Heart right ventricle (tissue), 16 donors: ENCODE measurements at regions not wholly inside any gene's neighbourhood (a gene's known extent, or its start where the extent isn't known, plus 50 kb on each side); places are given as distances from the start of the nearest gene placed in this dataset.
"Not testable (repeated sequence)": the region's sequence is repeated elsewhere in the genome, so short reads cannot be mapped to it uniquely, and the experiment has no call there.

Experiments used
- ATAC-seq, 8 donors: fragments of 200-7000 bp; cut with Tn5 transposase; one replicate each; pipeline ENCODE4 v1.9.1; 2020; ENCODE audit warnings: mild to moderate bottlenecking in 8 of 8, moderate library complexity in 8 of 8, moderate number of reproducible peaks in 1 of 8
- DNase-seq, 2 donors: peaks; one replicate each; pipeline ENCODE4 v3.0.0-alpha.2; 2020
- H3K27ac ChIP-seq, 10 donors: fragments of 200-600 bp; sonication (generic) in 2 of 10; one replicate each; pipeline versions ENCODE4 v1.5.0 to v1.8.0; 2020 to 2022; ENCODE audit warnings: mild to moderate bottlenecking in 3 of 10
- H3K27me3 ChIP-seq, 7 donors: fragments of 200-600 bp; one replicate each; pipeline ENCODE4 v1.8.0; 2021 to 2022; ENCODE audit warnings: mild to moderate bottlenecking in 2 of 7
- H3K36me3 ChIP-seq, 9 donors: fragments of 200-600 bp; sonication (generic) in 1 of 9; one replicate each; pipeline versions ENCODE4 v1.5.0 to v1.8.0; 2020 to 2022; ENCODE audit warnings: mild to moderate bottlenecking in 2 of 9
- H3K4me1 ChIP-seq, 9 donors: fragments of 200-600 bp; sonication (generic) in 1 of 9; one replicate each; pipeline versions ENCODE4 v1.5.0 to v1.8.0; 2020 to 2022; ENCODE audit warnings: mild to moderate bottlenecking in 4 of 9
- H3K4me3 ChIP-seq, 10 donors: fragments of 200-600 bp; sonication (generic) in 2 of 10; one replicate each; pipeline versions ENCODE4 v1.5.0 to v1.8.0; 2020 to 2022; ENCODE audit warnings: mild to moderate bottlenecking in 7 of 10, moderate library complexity in 2 of 10
- H3K9me3 ChIP-seq, 11 donors: fragments of 200-600 bp in 10 of 11; sonication (generic) in 2 of 11; one replicate each; pipeline versions ENCODE4 v1.5.0 to v1.8.0; 2013 to 2022; ENCODE audit warnings: mild to moderate bottlenecking in 2 of 11, control low read depth in 1 of 11, moderate library complexity in 1 of 11
- WGBS, 2 donors: extraction: QIAGEN DNeasy Blood & Tissue Kit; methylation state at CpG; one replicate each; pipeline ENCODE4 v1.1.7; 2013; ENCODE audit warnings: inconsistent platforms in 1 of 2; 5-methylcytosine and 5-hydroxymethylcytosine counted together
- intact Hi-C, 10 donors: fragments of 100-400 bp; cut with DNase I; formaldehyde crosslinking; loops; one replicate each; pipeline versions ENCODE4 v1.11.1 to v1.14.2; 2022
- TF ChIP-seq, protein P1 (sequence below), 9 donors: fragments of 200-600 bp; sonication (generic) in 2 of 9; IDR thresholded peaks; one replicate each; pipeline versions ENCODE4 v1.5.0 to v1.8.0; 2021 to 2022; ENCODE audit warnings: antibody characterized with exemption in 9 of 9, mild to moderate bottlenecking in 5 of 9, moderate library complexity in 1 of 9
- donor health status: Arrhythmogenic right ventricular cardiomyopathy.
- donor health status: ischemic (EF 13 %, LVEDD 7.1; RV severe dilation, severe dysfunction).
- donor health status: healthy with polysubstance abuse.
- donor health status: DM: no; HTN: yes; CAD: no.
- donor health status: DM: no; HTN: no; CAD: no.
- donor health status: ischemic (EF 25% LVEDD 6.9; RV normal size, moderate dysfunction).
- donor health status: ischemic (EF 25% LVEDD 5.7; RV mildly dilated, moderate dysfunction).
- donor health status: healthy.
- donor health status: DM: yes; HTN: yes; CAD: no.
- donor health status: Ischemic cardiomyopathy.
- donor health status: ischemic (EF 35%, LVEDD 5.7; RV mildly dilated, moderate dysfunction).
- donor health status: nonischemic (EF 11% LVEDD 7.7; RV severe dilation, severe dysfunction).
- donor health status: DM: yes; HTN: yes; CAD: no.
- donor health status: PGD.
- donor health status: ischemic (EF 29% LVEDD 5.4; RV normal size, mild dysfunction).
- donor health status: nonischemic (EF 23%, LVEDD 6.1; RV moderate dilation, normal function).

DNA sequence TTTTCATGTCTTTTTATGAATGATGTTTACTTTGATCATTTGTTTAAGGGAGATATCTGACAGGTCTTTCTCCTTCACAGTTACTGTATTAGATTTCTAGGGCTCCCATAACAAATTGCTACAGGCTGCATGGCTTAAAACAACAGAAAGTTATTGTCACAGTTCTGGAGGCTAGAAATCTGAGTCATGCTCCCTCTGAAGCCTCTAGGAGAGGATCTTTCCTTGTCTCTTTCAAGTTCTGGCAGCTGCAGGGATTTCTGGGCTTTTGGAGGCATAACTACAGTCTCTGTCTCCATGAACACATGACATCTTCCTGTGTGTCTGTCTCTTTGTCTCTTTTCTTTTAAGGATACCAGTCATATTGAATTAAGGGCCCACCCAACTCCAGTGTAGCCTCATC, 557.3 kb upstream of the SEMA6A start:
- H3K9me3 ChIP-seq = peaks cover 0 to 7% (median 0%) of the 10 kb centered on the region in 11 donors
- H3K27me3 ChIP-seq = no peaks in the 10 kb centered on the region
- DNase-seq (no peak), ATAC-seq (no peak)
- H3K27ac ChIP-seq = peak overlapping the region in 1 of 10 donors; percentile 15
- H3K36me3 ChIP-seq = no peaks in the 10 kb centered on the region
- intact Hi-C loops = loop anchor here in 2 of 10 donors (5.0 to 10.0 kb wide), 4 partner anchors 50 to 187 kb away; no protein-coding TSS in a partner anchor
- TF ChIP-seq, protein P1, sequence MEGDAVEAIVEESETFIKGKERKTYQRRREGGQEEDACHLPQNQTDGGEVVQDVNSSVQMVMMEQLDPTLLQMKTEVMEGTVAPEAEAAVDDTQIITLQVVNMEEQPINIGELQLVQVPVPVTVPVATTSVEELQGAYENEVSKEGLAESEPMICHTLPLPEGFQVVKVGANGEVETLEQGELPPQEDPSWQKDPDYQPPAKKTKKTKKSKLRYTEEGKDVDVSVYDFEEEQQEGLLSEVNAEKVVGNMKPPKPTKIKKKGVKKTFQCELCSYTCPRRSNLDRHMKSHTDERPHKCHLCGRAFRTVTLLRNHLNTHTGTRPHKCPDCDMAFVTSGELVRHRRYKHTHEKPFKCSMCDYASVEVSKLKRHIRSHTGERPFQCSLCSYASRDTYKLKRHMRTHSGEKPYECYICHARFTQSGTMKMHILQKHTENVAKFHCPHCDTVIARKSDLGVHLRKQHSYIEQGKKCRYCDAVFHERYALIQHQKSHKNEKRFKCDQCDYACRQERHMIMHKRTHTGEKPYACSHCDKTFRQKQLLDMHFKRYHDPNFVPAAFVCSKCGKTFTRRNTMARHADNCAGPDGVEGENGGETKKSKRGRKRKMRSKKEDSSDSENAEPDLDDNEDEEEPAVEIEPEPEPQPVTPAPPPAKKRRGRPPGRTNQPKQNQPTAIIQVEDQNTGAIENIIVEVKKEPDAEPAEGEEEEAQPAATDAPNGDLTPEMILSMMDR (IDR thresholded peaks at IDR 0.05) = no peak
- peaks cover 0 to 15% (median 0%) of the 10 kb centered on the region in 9 donors for H3K4me1 ChIP-seq
- no peak overlapping the region for H3K4me3 ChIP-seq

DNA sequence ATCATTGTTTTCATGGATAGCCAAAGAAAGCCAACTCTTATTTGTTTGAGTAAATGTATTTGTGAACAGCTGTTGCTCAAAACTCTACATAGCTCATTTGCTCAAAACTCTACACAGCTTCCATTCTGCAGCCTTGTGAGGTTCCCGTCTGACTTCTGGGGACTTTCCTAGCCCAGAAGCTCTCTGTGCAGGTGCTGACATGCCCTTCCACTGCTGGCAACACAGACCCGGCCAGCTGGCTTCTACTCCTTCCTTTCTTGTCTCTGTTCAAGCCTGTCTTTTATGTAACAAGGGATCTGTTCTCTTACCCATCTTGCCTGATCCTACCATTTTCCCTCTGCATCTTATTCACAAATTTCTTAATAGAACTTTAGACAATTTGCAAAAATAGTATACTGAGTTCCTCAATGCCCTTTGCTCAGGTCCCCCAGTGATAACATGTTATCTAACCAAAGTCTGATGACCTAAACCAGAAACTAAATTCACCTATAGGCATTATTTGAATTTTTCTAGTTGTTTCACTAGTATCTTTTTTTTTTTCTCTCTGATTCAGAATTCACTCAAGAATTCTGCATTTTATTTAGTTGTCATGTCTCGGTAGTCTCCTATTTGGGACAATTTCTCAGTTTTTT, 556.5 kb upstream of the SEMA6A start:
- TF ChIP-seq, protein P1 (IDR thresholded peaks at IDR 0.05) = no peak
- ATAC-seq (no peak), DNase-seq (no peak)
- Histone ChIP-seq H3K4me1 (peaks cover 0 to 15% (median 0%) of the 10 kb centered on the region in 9 donors), H3K27ac (no peak overlapping the region), H3K4me3 (no peak overlapping the region), H3K27me3 (no peaks in the 10 kb centered on the region), H3K36me3 (no peaks in the 10 kb centered on the region), H3K9me3 (peaks cover 0 to 7% (median 0%) of the 10 kb centered on the region in 11 donors)
- 47 to 57% methylated on average over 3 of the region's 3 CpGs for WGBS, 2 donors
- intact Hi-C loops = loop anchor here in 2 of 10 donors (5.0 to 10.0 kb wide), 4 partner anchors 49 to 186 kb away; no protein-coding TSS in a partner anchor

DNA sequence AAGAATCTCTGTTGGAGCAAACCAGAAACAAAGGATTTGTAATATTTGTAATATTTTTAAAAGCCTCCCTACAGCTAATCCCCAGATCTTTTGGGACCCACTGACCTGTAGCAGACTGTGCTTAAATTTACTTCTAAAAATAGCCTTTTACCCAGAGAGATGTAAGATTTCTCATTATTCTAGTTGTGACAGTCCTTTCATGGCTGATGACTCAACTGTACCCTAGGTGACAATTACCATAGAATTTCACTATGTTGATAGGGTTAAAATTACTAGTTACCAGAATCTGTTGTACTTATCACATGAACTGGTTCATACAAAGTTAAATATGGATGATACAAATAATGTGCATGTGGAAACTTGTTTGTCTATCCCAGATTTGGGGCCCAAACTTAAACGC, 543.9 kb upstream of the SEMA6A start:
- H3K27me3 ChIP-seq = no peaks in the 10 kb centered on the region
- intact Hi-C loops = no loop called here
- no peaks in the 10 kb centered on the region for H3K36me3 ChIP-seq
- ATAC-seq (no peak), DNase-seq (no peak)
- 84 to 94% methylated on average over 1 of the region's 1 CpG for WGBS, 2 donors
- peaks cover 0 to 18% (median 0%) of the 10 kb centered on the region in 11 donors for H3K9me3 ChIP-seq
- TF ChIP-seq, protein P1 (IDR thresholded peaks at IDR 0.05) = no peak
- no peak overlapping the region for H3K4me3 ChIP-seq
- no peaks in the 10 kb centered on the region for H3K4me1 ChIP-seq
- H3K27ac ChIP-seq = no peak overlapping the region

DNA sequence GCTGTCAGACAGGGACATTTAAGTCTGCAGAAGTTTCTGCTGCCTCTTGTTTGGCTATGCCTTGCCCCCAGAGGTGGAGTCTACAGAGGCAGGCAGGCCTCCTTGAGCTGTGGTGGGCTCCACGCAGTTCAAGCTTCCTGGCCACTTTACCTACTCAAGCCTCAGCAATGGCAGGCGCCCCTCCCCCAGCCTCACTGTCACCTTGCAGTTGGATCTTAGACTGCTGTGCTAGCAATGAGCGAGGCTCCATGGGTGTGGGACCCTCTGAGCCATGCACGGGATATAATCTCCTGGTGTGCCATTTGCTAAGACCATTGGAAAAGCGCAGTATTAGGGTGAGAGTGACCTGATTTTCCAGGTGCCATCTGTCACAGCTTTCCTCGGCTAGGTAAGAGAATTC, 542.7 kb upstream of the SEMA6A start:
- H3K27me3 ChIP-seq, H3K36me3 ChIP-seq, H3K4me1 ChIP-seq, H3K27ac ChIP-seq, ATAC-seq, DNase-seq, H3K4me3 ChIP-seq, intact Hi-C loops: not testable (repeated sequence)
- H3K9me3 ChIP-seq = peaks cover 0 to 20% (median 0%) of the 10 kb centered on the region in 11 donors
- 78 to 81% methylated on average over 6 of the region's 6 CpGs for whole genome bisulfite sequencing, 2 donors

DNA sequence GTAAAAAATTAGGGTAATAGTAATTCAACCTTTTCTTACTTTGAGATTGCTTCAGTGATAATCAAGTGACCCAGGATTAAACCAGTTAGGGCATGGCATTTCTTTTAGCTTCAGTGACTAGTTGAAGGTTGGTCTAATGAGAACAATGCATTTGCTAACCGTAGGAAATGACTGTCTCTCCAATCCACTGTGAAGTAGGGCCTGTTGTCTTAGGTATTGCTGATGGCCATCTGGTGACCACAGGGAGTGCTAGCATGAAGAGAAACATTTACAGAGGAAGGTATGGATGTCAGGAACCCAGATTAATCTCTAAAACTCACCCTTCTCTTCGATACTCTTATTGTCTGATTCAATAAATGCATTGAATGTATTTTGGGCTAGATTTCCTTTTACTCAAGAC, 535.9 kb upstream of the SEMA6A start:
- DNase-seq (no peak), ATAC-seq (no peak)
- no peak overlapping the region for H3K4me3 ChIP-seq
- TF ChIP-seq, protein P1 (IDR thresholded peaks at IDR 0.05) = no peak
- H3K27ac ChIP-seq = no peak overlapping the region
- H3K36me3 ChIP-seq = no peaks in the 10 kb centered on the region
- H3K4me1 ChIP-seq = no peaks in the 10 kb centered on the region
- intact Hi-C loops = no loop called here
- peaks cover 0 to 13% (median 0%) of the 10 kb centered on the region in 11 donors for H3K9me3 ChIP-seq
- H3K27me3 ChIP-seq = no peaks in the 10 kb centered on the region
- 84 to 91% methylated on average over 2 of the region's 2 CpGs for WGBS, 2 donors
